Neuronal stem cell (in vitro differentiated cells): ENCODE measurements at regions not wholly inside any gene's neighbourhood (a gene's known extent, or its start where the extent isn't known, plus 50 kb on each side); places are given as distances from the start of the nearest gene placed in this dataset.

Experiments
- DNase-seq: peaks from one replicate; pipeline ENCODE4 v3.0.0-alpha.2; 2013; ENCODE audit warnings: low spot score
- H2AFZ ChIP-seq: one replicate; pipeline ENCODE4 v1.6.1; 2013; ENCODE audit warnings: mild to moderate bottlenecking, low read length, inconsistent platforms
- H2AK5ac ChIP-seq: 2 replicates; pipeline ENCODE4 v1.6.1; 2013; ENCODE audit warnings: low read depth, mild to moderate bottlenecking, inconsistent platforms, low read length, moderate library complexity, mixed read lengths
- H2BK120ac ChIP-seq: 2 replicates; pipeline ENCODE4 v1.6.1; 2013; ENCODE audit warnings: low read depth, mild to moderate bottlenecking, inconsistent platforms, low read length, moderate library complexity, mixed read lengths
- H2BK12ac ChIP-seq: one replicate; pipeline ENCODE4 v1.6.1; 2013; ENCODE audit warnings: low read length, inconsistent platforms
- H2BK15ac ChIP-seq: 2 replicates; pipeline ENCODE4 v1.6.1; 2013; ENCODE audit warnings: mild to moderate bottlenecking, low read length, inconsistent platforms, mixed read lengths
- H2BK5ac ChIP-seq: one replicate; pipeline ENCODE4 v1.6.1; 2013; ENCODE audit warnings: inconsistent platforms, mild to moderate bottlenecking, low read length, moderate library complexity
- H3K14ac ChIP-seq: one replicate; pipeline ENCODE4 v1.6.1; 2013; ENCODE audit warnings: low read length, inconsistent platforms
- H3K18ac ChIP-seq: 2 replicates; pipeline ENCODE4 v1.6.1; 2013; ENCODE audit warnings: low read length, inconsistent platforms
- H3K23ac ChIP-seq: 2 replicates; pipeline ENCODE4 v1.6.1; 2013; ENCODE audit warnings: low read depth, mild to moderate bottlenecking, mixed read lengths, low read length, inconsistent platforms; ENCODE audit not compliant: poor library complexity
- H3K27ac ChIP-seq: replicated peaks from 3 replicates; pipeline ENCODE4 v1.5.1; 2013; ENCODE audit warnings: low read length, inconsistent platforms
- H3K27me3 ChIP-seq, 3 experiments: 2 replicates each; pipeline ENCODE4 v1.6.1; 2013; ENCODE audit warnings: low read length in 3 of 3, mild to moderate bottlenecking in 2 of 3, inconsistent platforms in 1 of 3, low read depth in 1 of 3, mixed read lengths in 1 of 3, moderate library complexity in 1 of 3; ENCODE audit not compliant: control insufficient read depth in 3 of 3, insufficient read depth in 3 of 3
- H3K36me3 ChIP-seq, 2 donors: replicated peaks in 1 of 2; 2 replicates each; pipeline ENCODE4 v1.6.1; 2013; ENCODE audit warnings: low read length in 2 of 2; ENCODE audit not compliant: control insufficient read depth in 2 of 2, insufficient read depth in 2 of 2
- H3K4ac ChIP-seq: 2 replicates; pipeline ENCODE4 v1.6.1; 2013; ENCODE audit warnings: inconsistent platforms, mild to moderate bottlenecking, low read length, moderate library complexity
- H3K4me1 ChIP-seq, 2 donors: 1 replicate in 1 of 2; 2 replicates in 1 of 2; pipeline ENCODE4 v1.6.1; 2013; ENCODE audit warnings: low read length in 2 of 2, low read depth in 1 of 2; ENCODE audit not compliant: control insufficient read depth in 2 of 2, insufficient read depth in 1 of 2
- H3K4me2 ChIP-seq: one replicate; pipeline ENCODE4 v1.6.1; 2013; ENCODE audit warnings: mild to moderate bottlenecking, low read length, inconsistent platforms; ENCODE audit not compliant: insufficient read depth, poor library complexity, severe bottlenecking
- H3K4me3 ChIP-seq, 2 donors: 2 replicates each; pipeline ENCODE4 v1.5.1; 2013; ENCODE audit warnings: low read length in 2 of 2, mild to moderate bottlenecking in 2 of 2, inconsistent platforms in 1 of 2, moderate library complexity in 1 of 2
- H3K79me1 ChIP-seq: one replicate; pipeline ENCODE4 v1.6.1; 2013; ENCODE audit warnings: low read depth, mild to moderate bottlenecking, inconsistent platforms, low read length, moderate library complexity
- H3K9ac ChIP-seq: one replicate; pipeline ENCODE4 v1.6.1; 2013; ENCODE audit warnings: mild to moderate bottlenecking, low read depth, low read length, inconsistent platforms; ENCODE audit not compliant: poor library complexity
- H3K9me3 ChIP-seq, 2 donors: replicated peaks in 1 of 2; 2 replicates each; pipeline versions ENCODE3 to v1.6.1; 2013; ENCODE audit warnings: low read length in 2 of 2, mild to moderate bottlenecking in 2 of 2, inconsistent platforms in 1 of 2, low read depth in 1 of 2, mixed read lengths in 1 of 2, moderate library complexity in 1 of 2; ENCODE audit not compliant: control insufficient read depth in 2 of 2, insufficient read depth in 1 of 2
- H4K8ac ChIP-seq: one replicate; pipeline ENCODE4 v1.6.1; 2013; ENCODE audit warnings: low read depth, mild to moderate bottlenecking, inconsistent platforms, low read length, moderate library complexity
- H4K91ac ChIP-seq: one replicate; pipeline ENCODE4 v1.6.1; 2013; ENCODE audit warnings: low read length, low read depth, mild to moderate bottlenecking, inconsistent platforms; ENCODE audit not compliant: poor library complexity
- WGBS, 2 donors: extraction: QIAGEN DNeasy Blood & Tissue Kit; methylation state at CpG; one replicate each; pipeline ENCODE4 v1.1.7; 2013; ENCODE audit warnings: missing lambda C conversion rate in 2 of 2, mixed read lengths in 1 of 2; ENCODE audit not compliant: insufficient read length in 2 of 2, insufficient replicate concordance in 1 of 2; ENCODE audit errors: extremely low coverage in 2 of 2; 5-methylcytosine and 5-hydroxymethylcytosine counted together

DNA sequence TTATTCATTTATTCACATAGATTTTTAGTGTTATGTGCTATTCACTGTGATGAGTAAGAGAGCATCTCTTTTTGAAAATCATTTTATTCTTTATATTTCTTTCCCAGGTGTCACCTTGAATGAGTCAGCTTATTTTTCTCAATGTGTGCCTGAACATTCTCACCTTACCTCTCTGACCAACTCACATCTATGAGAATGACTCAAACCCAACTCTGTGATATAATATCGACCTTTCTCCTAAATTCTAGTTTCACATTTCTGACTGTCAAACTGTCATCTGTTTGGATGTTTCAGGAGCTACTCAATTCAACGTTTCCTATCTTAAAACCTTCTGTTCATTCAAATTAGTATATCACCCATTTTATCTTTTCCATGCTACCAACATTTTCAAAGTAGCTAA lies 630.8 kb downstream of the RERGL start:
- DNase-seq = no peak
- H2AK5ac ChIP-seq = no peak overlapping the region
- H3K9ac ChIP-seq = no peak overlapping the region

GRCh38 chr12:17456486-17456885 lies 633.5 kb downstream of the RERGL start:
- H3K4me3 ChIP-seq = no peak overlapping the region
- H2BK15ac ChIP-seq = no peak overlapping the region
- DNase-seq = no peak
- no peak overlapping the region for H4K91ac ChIP-seq
- no peak overlapping the region for H2AK5ac ChIP-seq
- H4K8ac ChIP-seq = no peak overlapping the region
- no peak overlapping the region for H2BK120ac ChIP-seq
- H3K4me2 ChIP-seq = no peak overlapping the region
- H3K36me3 ChIP-seq = no peaks in the 10 kb centered on the region
- no peak overlapping the region for H3K23ac ChIP-seq
- WGBS, 2 donors = no CpG with 5 or more reads among the region's 2 CpGs
- H3K9ac ChIP-seq = no peak overlapping the region
- H3K79me1 ChIP-seq = no peaks in the 10 kb centered on the region
- no peak overlapping the region for H3K18ac ChIP-seq
- no peak overlapping the region for H3K27ac ChIP-seq
- H3K4me1 ChIP-seq = no peaks in the 10 kb centered on the region
- no peak overlapping the region for H2BK12ac ChIP-seq
- H2AFZ ChIP-seq = no peak overlapping the region
- H2BK5ac ChIP-seq = no peak overlapping the region
- H3K27me3 ChIP-seq = no peaks in the 10 kb centered on the region
- no peak overlapping the region for H3K14ac ChIP-seq
- peaks cover 0 to 3% of the 10 kb centered on the region in 2 donors for H3K9me3 ChIP-seq
- no peak overlapping the region for H3K4ac ChIP-seq

More for the DNA sequence above, 630.8 kb downstream of the RERGL start:
- Histone ChIP-seq H3K4me2 (no peak overlapping the region), H3K36me3 (no peaks in the 10 kb centered on the region), H2BK12ac (no peak overlapping the region), H4K91ac (no peak overlapping the region), H3K4ac (no peak overlapping the region), H3K27ac (no peak overlapping the region), H2BK120ac (no peak overlapping the region), H3K23ac (no peak overlapping the region), H2BK15ac (no peak overlapping the region), H3K79me1 (no peaks in the 10 kb centered on the region), H3K18ac (no peak overlapping the region), H3K27me3 (no peaks in the 10 kb centered on the region), H3K4me1 (no peaks in the 10 kb centered on the region), H2AFZ (no peak overlapping the region), H3K9me3 (no peaks in the 10 kb centered on the region), H3K4me3 (no peak overlapping the region), H2BK5ac (no peak overlapping the region), H4K8ac (no peak overlapping the region), H3K14ac (no peak overlapping the region)
- no CpG with 5 or more reads among the region's 2 CpGs for WGBS, 2 donors

GRCh38 chr12:17438141-17438540 lies 651.9 kb downstream of the RERGL start:
- Histone ChIP-seq H3K27ac (no peak overlapping the region), H3K79me1 (no peaks in the 10 kb centered on the region), H4K8ac (no peak overlapping the region), H2BK12ac (no peak overlapping the region), H3K9ac (no peak overlapping the region), H4K91ac (no peak overlapping the region), H3K14ac (no peak overlapping the region), H2BK120ac (no peak overlapping the region), H2AFZ (no peak overlapping the region), H2BK15ac (no peak overlapping the region), H3K18ac (no peak overlapping the region), H3K23ac (no peak overlapping the region), H2BK5ac (no peak overlapping the region), H3K36me3 (no peaks in the 10 kb centered on the region), H2AK5ac (no peak overlapping the region), H3K4me1 (no peaks in the 10 kb centered on the region), H3K4me2 (no peak overlapping the region), H3K4me3 (no peak overlapping the region), H3K4ac (no peak overlapping the region), H3K9me3 (no peaks in the 10 kb centered on the region), H3K27me3 (no peaks in the 10 kb centered on the region)
- no peak for DNase-seq

DNA sequence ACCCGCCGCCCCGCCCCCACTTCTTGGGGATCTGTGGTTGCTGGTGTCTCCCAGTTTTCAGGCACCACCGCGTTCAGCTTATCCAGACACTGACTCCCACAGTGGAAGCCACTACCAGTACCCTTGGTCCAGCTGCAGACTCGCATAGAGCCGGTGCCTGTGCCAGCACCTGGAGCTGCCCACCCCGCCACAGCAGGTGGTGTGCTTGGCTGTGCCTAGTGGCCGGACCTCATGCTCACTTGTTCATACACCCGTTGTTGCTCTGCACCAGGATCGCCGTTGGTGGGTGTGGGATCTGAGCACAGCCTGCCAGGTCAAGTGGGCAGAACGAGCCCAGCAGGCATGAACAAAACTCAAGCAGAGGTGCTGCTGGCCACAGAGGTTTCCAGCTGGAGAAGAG lies 673.2 kb downstream of the RERGL start:
- Histone ChIP-seq H3K9me3 (peaks cover 0 to 4% of the 10 kb centered on the region in 2 donors), H3K4me3 (no peak overlapping the region), H2BK15ac (no peak overlapping the region), H3K14ac (peak overlapping the region; percentile 56), H3K4me1 (no peaks in the 10 kb centered on the region), H2BK12ac (no peak overlapping the region), H3K36me3 (no peaks in the 10 kb centered on the region), H2BK5ac (no peak overlapping the region), H3K18ac (peak overlapping the region; percentile 64), H2AK5ac (no peak overlapping the region), H3K9ac (no peak overlapping the region), H4K8ac (peak overlapping the region; percentile 43), H4K91ac (no peak overlapping the region), H3K27ac (no peak overlapping the region), H2AFZ (no peak overlapping the region), H2BK120ac (no peak overlapping the region), H3K79me1 (no peaks in the 10 kb centered on the region), H3K4ac (no peak overlapping the region), H3K4me2 (no peak overlapping the region), H3K23ac (no peak overlapping the region), H3K27me3 (no peaks in the 10 kb centered on the region)
- no peak for DNase-seq
- WGBS, 2 donors = no CpG with 5 or more reads among the region's 13 CpGs
